HEK293 (cell line): ENCODE measurements at regions not wholly inside any gene's neighbourhood (a gene's known extent, or its start where the extent isn't known, plus 50 kb on each side); places are given as distances from the start of the nearest gene placed in this dataset.

Experiments
- ZNF610 ChIP-seq: fragments of 450-650 bp; formaldehyde crosslinking; IDR thresholded peaks from 2 replicates; pipeline ENCODE4 v1.5.1; 2016; ENCODE audit warnings: missing biosample characterization, missing genetic modification characterization, borderline replicate concordance
- TF ChIP-seq, protein P1 (sequence below): fragments of 450-650 bp; formaldehyde crosslinking; IDR thresholded peaks from 2 replicates; pipeline ENCODE4 v1.5.1; 2016; ENCODE audit warnings: missing biosample characterization, missing genetic modification characterization

DNA sequence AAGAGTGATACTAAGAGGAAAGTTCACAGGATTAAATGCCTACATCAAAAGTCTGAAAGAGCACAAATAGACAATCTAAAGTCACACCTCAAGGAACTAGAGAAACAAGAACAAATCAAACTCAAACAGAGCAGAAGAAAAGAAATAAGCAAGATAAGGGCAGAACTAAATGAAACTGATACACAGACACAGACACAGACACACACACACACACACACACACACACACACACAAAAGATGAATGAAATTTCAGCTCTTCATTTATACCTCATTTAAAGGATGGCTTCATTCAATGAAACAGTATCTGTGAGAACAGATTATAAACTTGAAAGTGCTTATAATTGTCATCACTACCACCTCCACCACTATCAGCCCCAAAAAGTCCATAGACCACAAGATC lies 428.9 kb downstream of the MBD2 start:
- TF ChIP-seq, protein P1, sequence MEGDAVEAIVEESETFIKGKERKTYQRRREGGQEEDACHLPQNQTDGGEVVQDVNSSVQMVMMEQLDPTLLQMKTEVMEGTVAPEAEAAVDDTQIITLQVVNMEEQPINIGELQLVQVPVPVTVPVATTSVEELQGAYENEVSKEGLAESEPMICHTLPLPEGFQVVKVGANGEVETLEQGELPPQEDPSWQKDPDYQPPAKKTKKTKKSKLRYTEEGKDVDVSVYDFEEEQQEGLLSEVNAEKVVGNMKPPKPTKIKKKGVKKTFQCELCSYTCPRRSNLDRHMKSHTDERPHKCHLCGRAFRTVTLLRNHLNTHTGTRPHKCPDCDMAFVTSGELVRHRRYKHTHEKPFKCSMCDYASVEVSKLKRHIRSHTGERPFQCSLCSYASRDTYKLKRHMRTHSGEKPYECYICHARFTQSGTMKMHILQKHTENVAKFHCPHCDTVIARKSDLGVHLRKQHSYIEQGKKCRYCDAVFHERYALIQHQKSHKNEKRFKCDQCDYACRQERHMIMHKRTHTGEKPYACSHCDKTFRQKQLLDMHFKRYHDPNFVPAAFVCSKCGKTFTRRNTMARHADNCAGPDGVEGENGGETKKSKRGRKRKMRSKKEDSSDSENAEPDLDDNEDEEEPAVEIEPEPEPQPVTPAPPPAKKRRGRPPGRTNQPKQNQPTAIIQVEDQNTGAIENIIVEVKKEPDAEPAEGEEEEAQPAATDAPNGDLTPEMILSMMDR (tag by site-specific recombination) = no peak
- no peak for TF ChIP-seq ZNF610 (tag by site-specific recombination)
